Testis (tissue), 2 donors: ENCODE measurements at regions not wholly inside any gene's neighbourhood (a gene's known extent, or its start where the extent isn't known, plus 50 kb on each side); places are given as distances from the start of the nearest gene placed in this dataset.

Source experiments
- CTCF ChIP-seq, 3 experiments: fragments of 450-650 bp in 2 of 3; fragments of 200-600 bp in 1 of 3; sonication (generic) in 1 of 3; IDR thresholded peaks; one replicate each; pipeline ENCODE4 v1.5.1; 2016 to 2019; ENCODE audit warnings: antibody characterized with exemption in 3 of 3, mild to moderate bottlenecking in 2 of 3, moderate library complexity in 1 of 3
- POLR2A ChIP-seq: fragments of 450-650 bp; IDR thresholded peaks from one replicate; pipeline ENCODE4 v1.6.1; 2017; ENCODE audit warnings: antibody characterized with exemption, mild to moderate bottlenecking, moderate library complexity

DNA sequence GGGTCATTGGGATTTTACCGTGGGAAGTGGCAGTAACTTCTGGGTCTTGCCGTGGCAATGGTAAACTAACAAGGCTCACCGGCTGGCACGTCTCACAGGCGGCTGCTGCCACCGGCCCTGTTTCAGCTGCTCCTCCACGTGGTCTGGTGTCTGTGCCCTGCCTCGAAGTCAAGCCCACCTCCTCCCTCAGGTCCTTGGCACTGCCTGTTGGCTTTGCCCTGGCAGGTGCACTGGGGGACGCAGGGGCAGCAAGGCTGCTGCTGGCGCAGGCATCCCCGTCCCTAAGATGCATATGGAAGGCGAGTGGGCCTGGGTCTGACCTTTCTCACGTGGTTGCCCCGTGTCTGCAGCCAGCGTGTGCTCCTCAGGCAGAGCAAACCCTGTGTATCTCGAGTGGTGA is 783.6 kb downstream of the BRD1 start:
- TF ChIP-seq POLR2A (no peak), CTCF (IDR thresholded peaks at IDR 0.05) (no peak)
